GM21526 (cell line): ENCODE measurements at regions not wholly inside any gene's neighbourhood (a gene's known extent, or its start where the extent isn't known, plus 50 kb on each side); places are given as distances from the start of the nearest gene placed in this dataset.
"Not testable (repeated sequence)": the region's sequence is repeated elsewhere in the genome, so short reads cannot be mapped to it uniquely, and the experiment has no call there.

Experiments
- ATAC-seq: cut with Tn5 transposase; IDR thresholded peaks from one replicate; pipeline ENCODE4 v1.9.1; 2021; ENCODE audit warnings: moderate library complexity; ENCODE audit not compliant: unreplicated experiment, low FRiP score

DNA sequence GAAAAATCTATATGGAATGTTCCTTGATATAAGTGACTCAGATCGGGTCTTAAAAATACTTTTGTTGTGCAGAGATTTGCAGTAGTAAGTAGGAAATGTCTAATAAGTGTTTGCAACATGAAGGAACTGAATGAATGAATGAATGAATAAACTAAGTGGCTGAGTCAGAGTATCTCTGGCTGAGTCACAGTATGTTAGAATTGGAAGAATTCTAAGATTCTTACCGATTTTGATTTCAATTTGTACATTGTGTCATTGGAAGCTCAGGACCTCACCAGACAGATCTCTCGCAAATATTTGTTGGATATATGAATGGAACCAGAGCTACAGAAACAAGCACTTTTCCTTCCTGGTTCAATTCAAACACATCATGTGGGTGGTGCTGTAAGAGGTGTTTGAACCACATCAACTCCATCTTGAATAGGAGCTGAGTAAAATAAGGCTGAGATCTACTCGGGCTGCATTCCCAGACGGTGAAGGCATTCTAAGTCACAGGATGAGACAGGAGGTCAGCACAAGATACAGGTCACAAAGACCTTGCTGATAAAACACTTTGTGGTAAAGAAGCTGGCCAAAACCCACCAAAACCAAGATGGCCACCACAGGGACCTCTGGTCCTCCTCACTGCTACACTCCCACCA, 123.9 kb upstream of the FOXN3 start:
- no peak for ATAC-seq

DNA sequence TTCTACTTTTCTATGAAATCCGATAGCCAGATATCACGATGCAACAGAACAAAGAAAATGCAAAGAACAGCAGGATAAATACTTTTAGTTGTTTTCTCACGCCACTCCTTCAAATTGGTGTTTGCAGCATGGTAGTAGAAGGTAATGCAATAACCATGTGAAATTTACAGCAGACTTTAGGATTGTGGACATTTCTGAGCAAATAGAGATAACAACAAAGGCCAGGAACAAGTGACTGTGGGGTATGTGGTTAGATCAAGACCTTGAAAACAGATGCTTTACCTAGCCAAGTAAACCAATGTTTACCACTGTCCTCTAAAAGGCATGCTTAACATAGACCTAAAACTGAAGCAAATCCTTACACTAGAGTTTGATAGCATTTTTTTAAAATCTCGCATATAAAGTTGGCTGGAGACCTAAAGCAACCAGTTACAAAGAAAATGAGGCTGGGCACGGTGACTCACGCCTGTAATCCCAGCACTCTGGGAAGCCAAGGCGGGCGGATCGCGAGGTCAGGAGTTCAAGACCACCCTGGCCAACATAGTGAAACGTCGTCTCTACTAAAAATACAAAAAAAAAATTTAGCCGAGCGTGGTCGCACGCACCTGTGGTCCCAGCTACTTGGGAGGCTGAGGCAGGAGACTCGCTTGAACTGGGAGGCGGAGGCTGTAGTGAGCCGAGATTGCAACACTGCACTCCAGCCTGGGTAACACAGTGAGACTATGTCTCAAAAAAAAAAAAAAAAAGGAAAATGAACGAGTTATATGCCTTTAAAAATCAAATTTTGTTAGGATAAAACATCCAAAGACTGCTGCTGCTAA, 123.2 kb upstream of the FOXN3 start:
- ATAC-seq = no peak

DNA sequence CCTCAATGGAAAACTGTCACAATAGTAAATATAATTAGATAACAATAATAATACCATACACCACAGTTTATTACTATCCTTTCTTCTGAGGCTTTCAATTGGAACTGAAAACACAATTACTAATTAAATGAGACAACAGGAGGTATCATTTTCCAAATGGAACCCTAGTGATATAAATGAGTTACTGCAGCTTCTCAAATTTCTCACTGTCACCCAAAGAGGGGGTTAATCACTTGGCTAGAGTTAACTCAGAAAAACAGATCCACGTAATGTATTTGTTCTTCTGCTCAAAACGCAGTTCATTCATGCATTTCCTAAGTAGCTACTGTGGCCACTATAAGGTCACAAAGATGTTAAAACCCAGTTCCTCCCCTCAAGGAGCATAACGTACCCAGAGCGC, 120.9 kb upstream of the FOXN3 start:
- no peak for ATAC-seq

GRCh38 chr14:89534902-89535685, 118.1 kb upstream of the FOXN3 start:
- ATAC-seq = no peak

DNA sequence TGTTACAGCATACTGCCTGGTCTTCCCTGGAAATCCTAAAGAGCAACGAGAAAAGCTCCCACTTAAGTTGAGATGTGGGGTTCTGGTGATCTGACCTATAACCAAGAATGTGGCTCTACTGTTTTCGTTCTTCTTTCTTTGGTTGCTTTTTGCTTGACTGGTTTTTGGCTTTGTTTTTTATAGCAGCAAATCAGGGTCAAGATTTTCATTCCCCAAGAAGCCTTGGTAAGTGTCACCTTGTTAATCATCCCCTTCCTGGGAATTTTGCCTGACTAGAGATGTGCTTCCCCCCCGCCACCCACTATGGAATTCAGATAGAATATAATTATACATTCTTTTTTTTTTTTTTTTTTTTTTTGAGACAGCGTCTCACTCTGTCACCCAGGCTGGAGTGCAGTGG, 116.7 kb upstream of the FOXN3 start:
- no peak for ATAC-seq

DNA sequence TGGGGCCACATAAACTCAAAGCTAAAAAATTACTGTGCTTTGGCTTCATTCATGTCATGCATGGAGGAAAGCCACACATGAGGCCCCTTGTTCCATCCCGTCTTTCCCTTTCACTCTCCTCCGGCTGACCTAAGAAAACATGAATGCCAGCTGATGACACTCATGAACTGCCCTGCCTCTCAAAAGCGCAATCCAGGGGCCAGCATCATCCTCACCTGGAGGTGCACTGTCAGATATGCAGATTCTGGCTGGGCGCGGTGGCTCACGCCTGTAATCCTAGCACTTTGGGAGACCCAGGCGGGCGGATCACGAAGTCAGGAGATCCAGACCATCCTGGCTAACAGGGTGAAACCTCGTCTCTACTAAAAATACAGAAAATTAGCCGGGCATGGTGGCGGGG, 116.1 kb upstream of the FOXN3 start:
- ATAC-seq = no peak

DNA sequence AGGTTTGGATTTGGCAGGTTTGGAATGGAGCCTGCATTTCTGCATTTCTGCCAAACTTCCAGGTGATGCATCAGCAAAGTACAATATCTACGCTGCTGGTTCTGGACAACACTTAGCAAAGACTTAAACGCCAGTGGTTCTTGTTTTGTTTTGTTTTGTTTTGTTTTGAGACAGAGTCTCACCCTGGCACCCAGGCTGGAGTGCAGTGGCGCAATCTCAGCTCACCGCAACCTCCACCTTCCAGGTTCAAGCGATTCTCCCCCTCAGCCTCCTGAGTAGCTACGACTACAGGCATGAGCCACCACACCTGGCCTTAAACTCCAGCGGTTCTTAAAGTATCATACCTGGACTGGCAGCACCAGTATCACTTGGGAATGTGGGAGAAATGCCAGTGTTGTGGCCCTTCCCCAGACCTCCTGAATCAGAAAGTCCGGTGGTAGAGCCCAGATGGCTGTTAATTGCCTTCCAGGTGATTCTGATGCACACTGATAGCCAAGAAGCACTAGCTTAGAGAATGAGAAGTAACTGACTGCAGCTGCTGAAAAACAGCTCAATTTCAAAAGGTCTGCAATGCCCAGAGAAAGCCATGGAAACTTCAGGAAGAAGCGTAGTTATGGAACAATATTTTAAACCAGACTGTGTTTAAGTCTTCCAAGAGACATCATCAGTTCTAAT, 114.8 kb upstream of the FOXN3 start:
- no peak for ATAC-seq

- no peak for ATAC-seq
These were observed 108.1 kb upstream of the FOXN3 start for GRCh38 chr14:89524990-89525667.

GRCh38 chr14:89524412-89524811, 107.4 kb upstream of the FOXN3 start:
- no peak for ATAC-seq

GRCh38 chr14:89521988-89522387, 105.0 kb upstream of the FOXN3 start:
- ATAC-seq = no peak

GRCh38 chr14:89519040-89519439, 102.0 kb upstream of the FOXN3 start:
- ATAC-seq = no peak

- no peak for ATAC-seq
These were observed 99.1 kb upstream of the FOXN3 start for GRCh38 chr14:89516173-89516572.

DNA sequence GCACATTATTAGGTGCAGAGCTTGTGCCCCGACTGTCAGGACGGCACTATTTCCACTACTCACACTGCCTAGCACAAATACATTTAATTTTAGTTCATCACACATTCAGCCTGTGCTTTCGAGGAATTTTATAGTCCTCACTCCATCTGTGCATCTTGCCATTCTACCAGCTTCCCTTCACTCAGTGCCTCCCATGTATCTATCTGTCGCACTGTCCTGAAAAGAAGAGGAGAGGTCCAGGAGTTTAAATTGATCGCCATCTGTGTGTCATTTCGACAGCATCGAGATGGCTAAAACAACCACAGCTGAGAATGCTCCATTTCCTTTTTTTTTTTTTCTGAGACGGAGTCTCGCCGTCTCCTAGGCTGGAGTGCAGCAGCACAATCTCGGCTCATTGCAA, 97.6 kb upstream of the FOXN3 start:
- ATAC-seq = no peak

- ATAC-seq = no peak
These were observed 92.9 kb upstream of the FOXN3 start for GRCh38 chr14:89509891-89510290.

DNA sequence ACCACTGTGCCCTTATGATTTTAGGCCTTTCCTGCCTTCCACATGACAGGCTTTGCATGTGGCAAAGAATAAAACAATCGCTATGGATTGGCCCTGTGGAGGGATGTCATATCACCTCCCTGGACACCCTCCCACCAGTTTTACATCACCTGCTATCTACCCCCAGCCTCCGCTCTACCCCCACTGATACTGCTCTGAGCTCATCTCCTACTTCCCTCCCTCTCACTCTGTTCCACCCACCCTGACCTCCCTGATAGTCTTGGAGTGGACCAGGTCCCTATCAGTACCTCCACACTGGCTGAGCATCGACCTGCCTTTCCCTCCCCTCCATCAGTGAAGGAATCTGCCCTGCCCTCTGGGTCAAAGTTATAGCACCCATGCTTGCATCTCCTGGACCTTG, 91.8 kb upstream of the FOXN3 start:
- no peak for ATAC-seq

DNA sequence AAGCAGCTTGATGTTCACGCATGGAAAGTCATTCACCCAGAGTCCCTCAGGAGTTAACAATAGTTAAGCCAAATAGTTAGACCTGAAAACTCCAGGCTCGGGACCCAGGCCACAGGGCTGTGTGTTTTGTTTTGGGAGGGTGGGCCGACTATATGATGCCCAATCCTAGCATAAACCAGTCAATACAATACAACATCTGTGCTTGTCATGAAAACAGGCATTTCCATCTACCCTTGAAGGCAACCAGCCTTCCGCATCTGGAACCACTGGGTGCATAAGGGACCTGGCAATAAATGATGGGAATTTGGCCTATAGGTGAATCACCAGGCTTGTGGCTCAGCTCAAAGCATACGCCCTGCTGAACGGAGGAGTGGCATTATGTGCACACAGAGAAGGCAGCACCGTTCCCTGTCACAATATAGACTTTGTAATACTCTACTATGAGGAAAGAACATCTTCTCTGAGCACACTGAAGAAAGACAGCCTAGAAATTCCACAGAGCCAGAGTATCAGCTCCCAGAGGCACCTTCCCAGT, 91.0 kb upstream of the FOXN3 start:
- ATAC-seq = no peak

GRCh38 chr14:89507521-89507920, 90.5 kb upstream of the FOXN3 start:
- no peak for ATAC-seq

GRCh38 chr14:89506891-89507452, 89.9 kb upstream of the FOXN3 start:
- not testable (repeated sequence) for ATAC-seq

DNA sequence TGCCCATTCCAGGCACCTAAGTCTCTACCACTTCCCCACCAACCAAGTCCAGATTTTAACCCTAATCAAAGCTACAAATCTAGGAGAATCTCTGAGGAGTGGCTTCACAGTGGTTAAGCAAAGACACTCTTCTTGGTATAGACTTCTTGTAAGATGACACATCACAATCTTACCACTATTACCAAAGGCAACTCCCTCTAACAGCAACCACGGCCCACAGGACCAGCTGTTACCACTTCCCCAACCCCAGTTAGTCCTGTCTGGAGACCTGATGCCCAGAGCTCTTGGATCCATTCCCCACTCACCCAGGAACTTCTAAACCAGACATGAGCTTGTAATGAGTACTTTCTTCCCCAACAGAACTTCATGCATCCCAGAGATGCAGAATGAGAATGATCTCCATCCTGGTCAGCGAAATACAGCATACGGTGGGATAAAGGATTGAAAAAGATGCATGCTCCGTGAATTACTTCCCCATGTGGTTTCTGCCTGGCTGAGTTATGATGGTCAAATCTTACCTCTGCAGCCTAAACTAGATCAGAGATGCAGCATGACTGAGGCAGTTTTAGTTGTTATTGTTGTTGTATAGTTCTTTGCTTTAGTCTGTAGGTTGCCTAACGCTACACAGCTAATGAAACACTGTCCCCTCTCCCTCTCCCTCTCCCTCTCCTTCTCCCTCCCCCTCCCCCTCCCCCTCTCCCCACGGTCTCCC, 87.7 kb upstream of the FOXN3 start:
- peak; percentile 67 for ATAC-seq
